ENCODE measurements at regions not wholly inside any gene's neighbourhood (a gene's known extent, or its start where the extent isn't known, plus 50 kb on each side); places are given as distances from the start of the nearest gene placed in this dataset.
"Not testable (repeated sequence)": the region's sequence is repeated elsewhere in the genome, so short reads cannot be mapped to it uniquely, and the experiment has no call there.

GRCh38 chr15:24202297-24202696 lies 473.3 kb upstream of the NPAP1 start:
- not testable (repeated sequence) for DNase-seq

GRCh38 chr15:24211742-24212476 lies 463.7 kb upstream of the NPAP1 start:
- DNase-seq, result not testable (repeated sequence)

GRCh38 chr15:24223739-24224138 lies 451.8 kb upstream of the NPAP1 start:
- no peak for DNase-seq

- no peak for DNase-seq
Observed at GRCh38 chr15:24224161-24224560, 451.4 kb upstream of the NPAP1 start.

GRCh38 chr15:24228922-24229321 lies 446.7 kb upstream of the NPAP1 start:
- not testable (repeated sequence) for DNase-seq

GRCh38 chr15:24233134-24233533 lies 442.4 kb upstream of the NPAP1 start:
- not testable (repeated sequence) for DNase-seq

- DNase-seq, result not testable (repeated sequence)
Observed at GRCh38 chr15:24240580-24240979, 435.0 kb upstream of the NPAP1 start.

GRCh38 chr15:24259106-24259505 lies 416.5 kb upstream of the NPAP1 start:
- DNase-seq, result not testable (repeated sequence)

GRCh38 chr15:24260407-24260806 lies 415.2 kb upstream of the NPAP1 start:
- DNase-seq, result not testable (repeated sequence)

GRCh38 chr15:24260854-24261253 lies 414.7 kb upstream of the NPAP1 start:
- not testable (repeated sequence) for DNase-seq

- DNase-seq, result not testable (repeated sequence)
Observed at GRCh38 chr15:24268536-24269165, 406.9 kb upstream of the NPAP1 start.

GRCh38 chr15:24269166-24269571 lies 406.4 kb upstream of the NPAP1 start:
- no peak for DNase-seq

GRCh38 chr15:24269923-24270322 lies 405.7 kb upstream of the NPAP1 start:
- DNase-seq, result no peak

- not testable (repeated sequence) for DNase-seq
Observed at GRCh38 chr15:24271496-24272244, 403.9 kb upstream of the NPAP1 start.

GRCh38 chr15:24292837-24293236 lies 382.7 kb upstream of the NPAP1 start:
- no peak for DNase-seq

GRCh38 chr15:24300804-24301368 lies 374.7 kb upstream of the NPAP1 start:
- not testable (repeated sequence) for DNase-seq

GRCh38 chr15:24301999-24302398 lies 373.6 kb upstream of the NPAP1 start:
- DNase-seq, result not testable (repeated sequence)

- DNase-seq, result not testable (repeated sequence)
Observed at GRCh38 chr15:24304747-24305146, 370.8 kb upstream of the NPAP1 start.

GRCh38 chr15:24305643-24306042 lies 369.9 kb upstream of the NPAP1 start:
- DNase-seq, result not testable (repeated sequence)

- not testable (repeated sequence) for DNase-seq
Observed at GRCh38 chr15:24309700-24310099, 365.9 kb upstream of the NPAP1 start.

- DNase-seq, result not testable (repeated sequence)
Observed at GRCh38 chr15:24311692-24312091, 363.9 kb upstream of the NPAP1 start.

GRCh38 chr15:24316326-24316725 lies 359.2 kb upstream of the NPAP1 start:
- DNase-seq, result not testable (repeated sequence)

- DNase-seq, result no peak
Observed at GRCh38 chr15:24318981-24319380, 356.6 kb upstream of the NPAP1 start.
